HG03139 (cell line): ENCODE measurements at regions not wholly inside any gene's neighbourhood (a gene's known extent, or its start where the extent isn't known, plus 50 kb on each side); places are given as distances from the start of the nearest gene placed in this dataset.
"Not testable (repeated sequence)": the region's sequence is repeated elsewhere in the genome, so short reads cannot be mapped to it uniquely, and the experiment has no call there.

Experiments used
- ATAC-seq: cut with Tn5 transposase; IDR thresholded peaks from one replicate; pipeline ENCODE4 v1.9.1; 2021; ENCODE audit not compliant: unreplicated experiment

DNA sequence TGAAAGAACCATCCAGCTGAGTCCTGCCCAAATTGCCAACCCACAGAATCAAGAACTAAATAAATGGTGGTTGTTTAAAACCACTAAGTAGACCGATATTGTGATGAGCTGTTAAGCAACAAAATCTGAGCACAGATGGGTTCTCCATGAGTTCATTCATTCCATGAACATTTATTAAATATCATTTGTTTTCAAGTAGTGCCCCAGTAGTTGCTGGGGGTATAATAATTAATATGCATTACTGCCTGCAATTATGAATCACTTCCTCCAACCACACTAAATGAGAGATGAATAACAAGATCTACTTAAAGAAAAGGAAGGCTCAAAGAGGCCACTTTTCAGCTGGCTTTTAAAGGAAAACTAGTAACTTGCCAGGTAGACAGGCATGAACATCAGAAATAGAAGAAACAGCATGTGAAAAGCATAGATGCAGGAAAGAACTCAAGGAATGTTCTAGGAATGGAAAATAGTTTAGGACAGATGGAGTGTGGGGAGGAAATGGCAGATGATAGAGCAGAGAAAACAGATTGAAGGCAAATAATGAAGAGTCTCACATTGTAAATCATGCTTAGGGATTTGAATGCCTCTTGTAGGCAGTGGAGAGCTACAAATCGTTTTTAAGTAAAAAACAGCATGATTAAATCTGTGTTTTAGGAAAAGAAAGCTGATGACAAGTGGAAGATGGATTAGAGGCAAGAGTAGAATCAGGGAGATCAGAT lies 641.7 kb upstream of the DIPK2B start:
- ATAC-seq: no peak

GRCh38 chrX:45840411-45840950 lies 639.8 kb upstream of the DIPK2B start:
- ATAC-seq: no peak

GRCh38 chrX:45830343-45830742 lies 629.7 kb upstream of the DIPK2B start:
- no peak for ATAC-seq

- no peak for ATAC-seq
Observed at GRCh38 chrX:45824471-45824870, 623.8 kb upstream of the DIPK2B start.

- no peak for ATAC-seq
Observed at GRCh38 chrX:45823536-45823935, 622.9 kb upstream of the DIPK2B start.

- no peak for ATAC-seq
Observed at GRCh38 chrX:45822124-45822523, 621.4 kb upstream of the DIPK2B start.

GRCh38 chrX:45818913-45819312 lies 618.2 kb upstream of the DIPK2B start:
- no peak for ATAC-seq

GRCh38 chrX:45815441-45815840 lies 614.8 kb upstream of the DIPK2B start:
- ATAC-seq: no peak

- ATAC-seq: no peak
Observed at GRCh38 chrX:45811326-45811725, 610.6 kb upstream of the DIPK2B start.

DNA sequence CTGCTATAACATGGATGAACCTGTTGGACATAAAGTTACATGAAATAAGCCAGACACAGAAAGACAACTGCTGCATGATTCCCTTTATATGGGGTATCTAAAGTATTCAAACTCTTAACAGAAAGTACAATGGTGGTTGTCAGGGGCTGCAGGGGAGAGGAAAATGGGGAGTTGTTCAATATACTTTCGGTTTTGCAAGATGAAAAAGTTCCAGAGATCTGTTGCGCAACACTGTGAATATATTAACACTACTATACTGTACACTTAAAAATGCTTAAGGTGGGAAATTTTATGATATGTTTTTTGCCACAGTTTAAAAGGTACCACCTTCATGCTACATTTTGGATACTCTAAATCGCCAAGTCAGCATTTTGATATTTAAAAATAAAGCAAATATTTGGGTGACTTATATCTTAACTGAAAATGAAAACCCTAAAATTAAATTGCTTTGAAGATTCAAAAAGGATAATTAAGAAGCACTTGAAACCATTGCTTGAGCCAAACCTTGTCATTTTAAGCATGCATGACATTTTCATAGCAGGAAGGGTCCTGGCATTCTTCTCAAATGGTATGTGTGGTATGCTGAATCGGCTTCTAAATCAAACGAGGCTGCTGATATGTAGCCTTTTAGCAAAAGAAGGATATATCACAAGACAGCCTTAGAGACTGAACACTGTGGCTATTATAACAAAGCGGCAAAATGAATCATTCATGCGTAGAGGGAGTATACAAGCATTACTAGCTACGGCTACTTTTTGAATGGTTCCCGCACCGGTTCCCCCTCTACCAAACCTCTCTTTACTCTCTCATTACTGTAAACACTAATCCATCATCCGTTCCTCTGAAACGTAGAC lies 607.1 kb upstream of the DIPK2B start:
- ATAC-seq: no peak

DNA sequence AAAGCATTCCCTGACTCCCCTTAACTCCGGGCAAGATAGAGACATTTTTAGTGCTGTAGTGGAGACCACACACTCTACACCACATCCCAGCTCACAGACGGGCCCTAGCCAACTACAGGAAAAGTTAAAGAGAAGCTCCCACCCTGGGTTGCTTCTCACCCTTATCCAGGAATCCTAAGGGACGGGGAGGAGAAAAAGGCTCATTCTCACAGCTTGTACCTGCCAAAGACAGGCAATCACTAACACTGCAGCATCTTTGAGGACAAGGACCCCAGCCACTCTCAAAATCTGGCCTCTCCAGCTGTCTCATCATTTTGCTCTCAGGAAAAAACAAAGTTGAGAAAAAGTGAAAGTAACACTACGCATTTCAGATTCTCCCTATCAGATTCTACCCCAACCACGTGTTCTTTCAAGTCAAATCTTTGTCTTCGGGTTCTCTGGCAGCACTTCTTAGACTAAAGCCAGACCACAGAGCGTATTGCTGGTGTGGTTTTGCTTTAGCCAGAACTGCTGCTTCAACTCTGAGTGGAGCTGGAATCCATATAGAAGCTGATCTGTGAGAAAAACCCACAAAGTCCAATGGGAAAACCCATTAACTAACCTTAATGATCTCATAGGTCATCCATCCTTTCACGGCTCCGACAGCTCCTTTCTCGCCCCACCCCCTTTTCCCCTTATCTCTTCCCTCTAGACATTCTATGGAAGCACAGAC lies 605.9 kb upstream of the DIPK2B start:
- peak; percentile 72 for ATAC-seq

- ATAC-seq: no peak
Observed at GRCh38 chrX:45804276-45804675, 603.6 kb upstream of the DIPK2B start.

DNA sequence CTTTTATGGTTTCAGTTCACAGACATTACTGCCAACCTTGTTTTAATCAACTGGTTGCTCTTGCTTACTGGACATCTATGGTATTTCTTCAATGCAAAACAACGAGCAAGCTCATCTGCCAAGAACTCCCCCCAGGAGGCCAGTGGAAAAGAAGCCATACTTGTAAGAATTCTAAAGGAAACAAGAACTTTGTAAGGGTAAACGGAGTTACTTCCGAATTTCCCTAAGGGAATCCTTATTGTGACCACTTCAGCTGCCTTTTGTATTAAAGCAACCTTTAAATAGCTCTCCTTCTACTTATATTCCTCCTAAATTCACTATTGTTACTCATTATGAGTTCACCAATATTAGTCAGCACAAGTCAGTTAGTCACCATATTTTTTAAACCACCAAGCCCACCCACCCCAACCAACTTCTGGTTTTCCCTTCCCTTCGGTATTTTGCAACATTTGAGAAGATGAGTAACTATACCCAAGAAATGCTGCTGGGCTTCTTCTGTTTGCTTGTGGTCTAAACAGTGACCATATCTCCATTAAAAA lies 602.8 kb upstream of the DIPK2B start:
- no peak for ATAC-seq

- ATAC-seq: no peak
Observed at GRCh38 chrX:45801554-45801953, 600.9 kb upstream of the DIPK2B start.

DNA sequence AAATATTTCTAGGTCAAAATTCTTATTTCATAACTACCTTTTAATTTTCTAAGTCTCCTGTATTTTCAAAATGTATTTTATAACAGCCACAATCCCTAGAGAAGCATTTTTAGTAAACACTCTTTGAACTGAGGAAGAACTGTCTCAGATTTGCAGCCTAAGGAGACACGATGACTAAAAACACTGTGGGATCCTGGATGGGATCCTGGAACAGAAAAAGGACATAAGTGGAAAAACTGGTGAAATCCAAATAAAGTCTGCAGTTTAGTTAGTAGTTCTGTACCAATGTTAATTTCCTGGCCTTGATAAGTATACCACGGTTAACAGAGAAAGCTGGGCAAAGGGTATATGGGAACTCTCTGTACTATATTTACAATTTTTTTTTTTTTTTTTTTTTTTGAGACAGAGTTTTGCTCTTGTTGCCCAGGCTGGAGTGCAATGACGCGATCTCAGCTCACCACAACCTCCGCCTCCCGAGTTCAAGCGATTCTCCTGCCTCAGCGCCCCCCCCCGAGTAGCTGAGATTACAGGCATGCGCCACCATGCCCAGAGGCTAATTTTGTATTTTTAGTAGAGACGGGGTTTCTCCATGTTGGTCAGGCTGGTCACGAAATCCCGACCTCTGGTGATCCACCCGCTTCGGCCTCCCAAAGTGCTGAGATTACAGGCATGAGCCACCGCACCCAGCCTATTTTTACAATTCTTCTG lies 600.2 kb upstream of the DIPK2B start:
- not testable (repeated sequence) for ATAC-seq

GRCh38 chrX:45799576-45799975 lies 598.9 kb upstream of the DIPK2B start:
- no peak for ATAC-seq

- no peak for ATAC-seq
Observed at GRCh38 chrX:45795546-45795945, 594.9 kb upstream of the DIPK2B start.

DNA sequence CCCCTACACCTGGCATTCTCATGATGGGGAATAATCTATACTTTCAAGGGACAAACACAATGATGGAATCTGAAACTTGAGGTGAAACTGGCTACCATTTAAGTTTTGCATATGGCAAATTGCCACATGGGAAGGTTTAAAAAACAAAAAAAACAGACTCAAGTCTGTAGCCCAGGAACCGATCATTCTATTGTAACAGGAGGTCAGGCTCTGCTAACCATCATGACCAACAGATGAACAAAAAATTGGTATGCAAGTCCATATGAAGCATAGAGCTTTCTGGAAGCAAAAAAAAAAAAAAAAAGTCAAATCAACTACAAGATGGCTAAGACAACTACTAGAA lies 594.3 kb upstream of the DIPK2B start:
- no peak for ATAC-seq

GRCh38 chrX:45794323-45794994 lies 593.8 kb upstream of the DIPK2B start:
- no peak for ATAC-seq

DNA sequence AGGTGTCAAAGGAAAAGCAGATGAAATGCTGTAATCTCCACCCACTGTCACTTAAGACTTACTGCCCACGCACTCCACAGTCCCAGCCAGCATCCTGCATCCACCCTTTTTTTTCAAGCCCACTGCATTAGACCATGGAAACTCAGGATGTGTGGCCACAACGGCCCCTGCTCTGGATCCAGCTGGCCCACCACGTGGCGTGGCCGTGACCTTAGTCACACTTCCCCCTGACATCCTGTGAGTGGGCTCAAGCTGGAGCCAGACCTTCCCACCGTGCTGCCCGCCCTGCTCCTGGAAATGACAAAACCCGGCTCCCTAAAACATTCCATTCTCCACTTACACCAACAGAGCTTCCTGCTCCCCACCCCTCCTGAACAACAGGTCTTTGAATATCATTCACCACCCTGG lies 588.3 kb upstream of the DIPK2B start:
- no peak for ATAC-seq
